T-helper 2 cell (primary cell): ENCODE measurements at regions not wholly inside any gene's neighbourhood (a gene's known extent, or its start where the extent isn't known, plus 50 kb on each side); places are given as distances from the start of the nearest gene placed in this dataset.

Source experiments
- DNase-seq, 5 experiments: peaks; one replicate each; pipeline versions ENCODE4 v3.0.0 to v3.0.0-alpha.2; 2012 to 2022

GRCh38 chr1:18021242-18021641, 86.4 kb upstream of the IGSF21 start:
- DNase-seq, result no peak

GRCh38 chr1:18032172-18032859, 75.3 kb upstream of the IGSF21 start:
- DNase-seq, result no peak

GRCh38 chr1:18035145-18035544, 72.5 kb upstream of the IGSF21 start:
- no peak for DNase-seq

GRCh38 chr1:18037651-18038050, 69.9 kb upstream of the IGSF21 start:
- DNase-seq, result no peak

GRCh38 chr1:18038051-18038450, 69.5 kb upstream of the IGSF21 start:
- DNase-seq, result no peak

- DNase-seq, result no peak
Observed at GRCh38 chr1:18039102-18039501, 68.5 kb upstream of the IGSF21 start.

- no peak for DNase-seq
Observed at GRCh38 chr1:18041102-18041501, 66.5 kb upstream of the IGSF21 start.

- DNase-seq, result no peak
Observed at GRCh38 chr1:18041685-18042355, 65.8 kb upstream of the IGSF21 start.

- no peak for DNase-seq
Observed at GRCh38 chr1:18043871-18044270, 63.7 kb upstream of the IGSF21 start.

- DNase-seq, result no peak
Observed at GRCh38 chr1:18045203-18045602, 62.4 kb upstream of the IGSF21 start.

GRCh38 chr1:18045621-18046020, 62.0 kb upstream of the IGSF21 start:
- DNase-seq, result no peak

GRCh38 chr1:18047122-18047521, 60.5 kb upstream of the IGSF21 start:
- no peak for DNase-seq

GRCh38 chr1:18049228-18049627, 58.4 kb upstream of the IGSF21 start:
- no peak for DNase-seq

GRCh38 chr1:18052671-18053070, 54.9 kb upstream of the IGSF21 start:
- DNase-seq, result no peak

GRCh38 chr1:18055156-18055555, 52.4 kb upstream of the IGSF21 start:
- no peak for DNase-seq

GRCh38 chr1:18056545-18056944, 51.1 kb upstream of the IGSF21 start:
- no peak for DNase-seq

- no peak for DNase-seq
Observed at GRCh38 chr1:18057623-18058022, 50.0 kb upstream of the IGSF21 start.
